Esophagus muscularis mucosa (tissue), 3 donors: ENCODE measurements at regions not wholly inside any gene's neighbourhood (a gene's known extent, or its start where the extent isn't known, plus 50 kb on each side); places are given as distances from the start of the nearest gene placed in this dataset.

Experiments
- EP300 ChIP-seq: sonication (generic); formaldehyde crosslinking; IDR thresholded peaks from one replicate; pipeline ENCODE4 v1.6.1; 2017; ENCODE audit warnings: antibody characterized with exemption
- POLR2A ChIP-seq: fragments of 450-650 bp; IDR thresholded peaks from one replicate; pipeline ENCODE4 v1.6.1; 2017; ENCODE audit warnings: antibody characterized with exemption, moderate library complexity, mild to moderate bottlenecking, low read depth
- POLR2AphosphoS5 ChIP-seq, 2 donors: sonication (generic); formaldehyde crosslinking; IDR thresholded peaks; one replicate each; pipeline ENCODE4 v1.6.1; 2017; ENCODE audit warnings: antibody characterized with exemption in 2 of 2

DNA sequence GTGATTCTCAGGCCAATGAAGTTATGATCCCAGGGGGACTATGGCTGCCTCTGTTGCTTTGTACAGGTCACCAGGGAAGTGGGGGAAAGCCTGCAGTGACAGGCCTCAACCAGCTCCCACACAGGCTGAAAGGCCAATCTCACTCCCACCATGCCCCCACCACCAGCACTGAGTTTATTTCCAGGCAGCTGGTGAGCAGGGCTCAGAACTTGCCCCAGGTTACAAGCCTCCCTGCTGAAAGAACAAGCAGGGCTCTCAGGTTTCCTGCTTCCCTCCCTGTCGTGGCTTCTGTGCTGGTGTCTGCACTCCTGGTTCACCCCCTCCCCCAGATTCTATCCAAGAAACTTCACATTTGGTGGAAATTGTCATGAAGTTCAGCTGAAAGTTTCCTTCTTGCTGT is 260.3 kb downstream of the CCDC59 start:
- no peak for TF ChIP-seq POLR2A
- TF ChIP-seq POLR2AphosphoS5 (IDR thresholded peaks at IDR 0.05): no peak
- no peak for TF ChIP-seq EP300
